CD8-positive, alpha-beta memory T cell (primary cell): ENCODE measurements at regions not wholly inside any gene's neighbourhood (a gene's known extent, or its start where the extent isn't known, plus 50 kb on each side); places are given as distances from the start of the nearest gene placed in this dataset.
"Not testable (repeated sequence)": the region's sequence is repeated elsewhere in the genome, so short reads cannot be mapped to it uniquely, and the experiment has no call there.

Experiments
- CTCF ChIA-PET: fragments of 350-600 bp; sonication (Branson Sonifier 250); formaldehyde crosslinking; loops from one replicate; lab custom pipeline; 2021; ENCODE audit warnings: antibody characterized with exemption; lab: Charles Lee
- POLR2A ChIA-PET: fragments of 350-600 bp; sonication (Branson Sonifier 250); formaldehyde crosslinking; loops from one replicate; lab custom pipeline; 2021; ENCODE audit warnings: antibody characterized with exemption; lab: Charles Lee
- DNase-seq, 5 donors: peaks; one replicate each; pipeline versions ENCODE4 v3.0.0 to v3.0.0-alpha.2; 2020 to 2022; ENCODE audit warnings: mixed read lengths in 1 of 5
- H3K27ac ChIP-seq: one replicate; pipeline ENCODE4 v1.7.0; 2013; ENCODE audit warnings: low read depth, mild to moderate bottlenecking, low read length, moderate library complexity
- H3K27me3 ChIP-seq: 2 replicates; pipeline ENCODE4 v1.7.0; 2013; ENCODE audit warnings: low read length, mild to moderate bottlenecking; ENCODE audit not compliant: insufficient read depth, poor library complexity, severe bottlenecking
- H3K36me3 ChIP-seq: 2 replicates; pipeline ENCODE4 v1.7.0; 2013; ENCODE audit warnings: mild to moderate bottlenecking, low read length, moderate library complexity; ENCODE audit not compliant: insufficient read depth
- H3K4me1 ChIP-seq: 2 replicates; pipeline ENCODE4 v1.7.0; 2013; ENCODE audit warnings: mild to moderate bottlenecking, low read length, moderate library complexity; ENCODE audit not compliant: insufficient read depth
- H3K4me3 ChIP-seq: 2 replicates; pipeline ENCODE4 v1.7.0; 2013; ENCODE audit warnings: mild to moderate bottlenecking, low read length
- H3K9me3 ChIP-seq: 2 replicates; pipeline ENCODE4 v1.7.0; 2013; ENCODE audit warnings: mild to moderate bottlenecking, low read length
- H3K27ac Mint-ChIP-seq, 8 donors: one replicate each; pipeline ENCODE4 v1.8.0; 2020 to 2021; ENCODE audit warnings: mixed read lengths in 8 of 8, mild to moderate bottlenecking in 6 of 8, inconsistent platforms in 3 of 8, moderate library complexity in 3 of 8
- H3K27me3 Mint-ChIP-seq, 2 donors: one replicate each; pipeline ENCODE4 v1.8.0; 2020 to 2021; ENCODE audit warnings: mixed read lengths in 2 of 2, mild to moderate bottlenecking in 1 of 2, moderate library complexity in 1 of 2
- H3K36me3 Mint-ChIP-seq, 3 donors: one replicate each; pipeline ENCODE4 v1.8.0; 2020 to 2021; ENCODE audit warnings: mixed read lengths in 3 of 3, inconsistent platforms in 1 of 3, mild to moderate bottlenecking in 1 of 3
- H3K4me1 Mint-ChIP-seq, 3 donors: one replicate each; pipeline ENCODE4 v1.8.0; 2020 to 2021; ENCODE audit warnings: mixed read lengths in 3 of 3, inconsistent platforms in 1 of 3, mild to moderate bottlenecking in 1 of 3
- H3K4me3 Mint-ChIP-seq, 7 donors: one replicate each; pipeline ENCODE4 v1.8.0; 2020 to 2021; ENCODE audit warnings: mixed read lengths in 7 of 7, mild to moderate bottlenecking in 6 of 7, moderate library complexity in 4 of 7, inconsistent platforms in 2 of 7
- H3K9me3 Mint-ChIP-seq, 5 donors: one replicate each; pipeline ENCODE4 v1.8.0; 2020 to 2022; ENCODE audit warnings: mixed read lengths in 5 of 5, mild to moderate bottlenecking in 3 of 5, moderate library complexity in 2 of 5, inconsistent platforms in 1 of 5

GRCh38 chr15:72847806-72848205 lies 64.2 kb upstream of the ADPGK start:
- H3K36me3 ChIP-seq: no peaks in the 10 kb centered on the region
- H3K4me3 ChIP-seq: no peak overlapping the region
- H3K9me3 ChIP-seq: no peaks in the 10 kb centered on the region
- Mint-ChIP-seq H3K27me3 (peaks cover 34 to 56% of the 10 kb centered on the region in 2 donors), H3K9me3 (peaks cover 0 to 4% (median 0%) of the 10 kb centered on the region in 5 donors), H3K4me1 (peaks cover 5 to 12% (median 8%) of the 10 kb centered on the region in 3 donors), H3K36me3 (peaks cover 0 to 6% (median 0%) of the 10 kb centered on the region in 3 donors), H3K27ac (peak overlapping the region in 1 of 8 donors; percentile 57), H3K4me3 (no peak overlapping the region)
- no peak for DNase-seq
- H3K27ac ChIP-seq: no peak overlapping the region
- CTCF ChIA-PET: no interaction called here
- H3K27me3 ChIP-seq: no peaks in the 10 kb centered on the region
- POLR2A ChIA-PET: no interaction called here
- no peaks in the 10 kb centered on the region for H3K4me1 ChIP-seq

- Histone ChIP-seq H3K9me3 (no peaks in the 10 kb centered on the region), H3K4me1 (no peaks in the 10 kb centered on the region), H3K36me3 (no peaks in the 10 kb centered on the region), H3K4me3 (no peak overlapping the region), H3K27me3 (no peaks in the 10 kb centered on the region), H3K27ac (no peak overlapping the region)
- H3K9me3 Mint-ChIP-seq: peaks cover 0 to 4% (median 0%) of the 10 kb centered on the region in 5 donors
- H3K27me3 Mint-ChIP-seq: peaks cover 38 to 57% of the 10 kb centered on the region in 2 donors
- CTCF ChIA-PET: no interaction called here
- peaks cover 5 to 12% (median 8%) of the 10 kb centered on the region in 3 donors for H3K4me1 Mint-ChIP-seq
- peaks cover 0 to 6% (median 0%) of the 10 kb centered on the region in 3 donors for H3K36me3 Mint-ChIP-seq
- POLR2A ChIA-PET: no interaction called here
- H3K27ac Mint-ChIP-seq: peak overlapping the region in 1 of 8 donors; percentile 64
- no peak overlapping the region for H3K4me3 Mint-ChIP-seq
- DNase-seq: no peak
Observed at GRCh38 chr15:72847033-72847432, 63.5 kb upstream of the ADPGK start.

GRCh38 chr15:72845981-72846383 lies 62.4 kb upstream of the ADPGK start:
- Mint-ChIP-seq H3K27me3 (peaks cover 36 to 65% of the 10 kb centered on the region in 2 donors), H3K4me1 (peaks cover 5 to 12% (median 8%) of the 10 kb centered on the region in 3 donors), H3K4me3 (no peak overlapping the region), H3K27ac (no peak overlapping the region), H3K36me3 (peaks cover 0 to 6% (median 0%) of the 10 kb centered on the region in 3 donors), H3K9me3 (peaks cover 0 to 4% (median 0%) of the 10 kb centered on the region in 5 donors)
- CTCF ChIA-PET: no interaction called here
- POLR2A ChIA-PET: no interaction called here
- Histone ChIP-seq H3K27ac (no peak overlapping the region), H3K4me1 (no peaks in the 10 kb centered on the region), H3K27me3 (no peaks in the 10 kb centered on the region), H3K36me3 (no peaks in the 10 kb centered on the region), H3K9me3 (no peaks in the 10 kb centered on the region), H3K4me3 (no peak overlapping the region)
- DNase-seq: no peak

- no peak for DNase-seq
- no peak overlapping the region for H3K27ac ChIP-seq
- CTCF ChIA-PET: no interaction called here
- no peaks in the 10 kb centered on the region for H3K4me1 ChIP-seq
- no peak overlapping the region for H3K4me3 ChIP-seq
- peaks cover 0 to 4% (median 0%) of the 10 kb centered on the region in 5 donors for H3K9me3 Mint-ChIP-seq
- no peaks in the 10 kb centered on the region for H3K9me3 ChIP-seq
- H3K27ac Mint-ChIP-seq: no peak overlapping the region
- H3K4me1 Mint-ChIP-seq: peaks cover 5 to 12% (median 9%) of the 10 kb centered on the region in 3 donors
- H3K36me3 ChIP-seq: no peaks in the 10 kb centered on the region
- H3K27me3 ChIP-seq: no peaks in the 10 kb centered on the region
- POLR2A ChIA-PET: no interaction called here
- peaks cover 25 to 50% of the 10 kb centered on the region in 2 donors for H3K27me3 Mint-ChIP-seq
- H3K36me3 Mint-ChIP-seq: peaks cover 0 to 6% (median 0%) of the 10 kb centered on the region in 3 donors
- H3K4me3 Mint-ChIP-seq: peak overlapping the region in 1 of 7 donors; percentile 16
Observed at GRCh38 chr15:72844067-72844466, 60.5 kb upstream of the ADPGK start.

GRCh38 chr15:72843340-72843739 lies 59.8 kb upstream of the ADPGK start:
- H3K4me3 ChIP-seq, H3K36me3 Mint-ChIP-seq, DNase-seq, CTCF ChIA-PET, H3K36me3 ChIP-seq, H3K27ac ChIP-seq, POLR2A ChIA-PET, H3K4me3 Mint-ChIP-seq, H3K27ac Mint-ChIP-seq, H3K9me3 ChIP-seq, H3K4me1 ChIP-seq, H3K9me3 Mint-ChIP-seq, H3K27me3 ChIP-seq: not testable (repeated sequence)
- Mint-ChIP-seq H3K27me3 (peaks cover 19 to 44% of the 10 kb centered on the region in 2 donors), H3K4me1 (peaks cover 5 to 12% (median 9%) of the 10 kb centered on the region in 3 donors)

GRCh38 chr15:72840114-72840513 lies 56.6 kb upstream of the ADPGK start:
- Histone ChIP-seq H3K27me3 (no peaks in the 10 kb centered on the region), H3K4me1 (no peaks in the 10 kb centered on the region), H3K27ac (no peak overlapping the region), H3K9me3 (no peaks in the 10 kb centered on the region), H3K4me3 (no peak overlapping the region), H3K36me3 (no peaks in the 10 kb centered on the region)
- Mint-ChIP-seq H3K4me3 (no peak overlapping the region), H3K27ac (no peak overlapping the region), H3K9me3 (peaks cover 0 to 4% (median 0%) of the 10 kb centered on the region in 5 donors), H3K27me3 (peaks cover 9 to 31% of the 10 kb centered on the region in 2 donors), H3K4me1 (peaks cover 5 to 12% (median 11%) of the 10 kb centered on the region in 3 donors), H3K36me3 (peaks cover 0 to 6% (median 0%) of the 10 kb centered on the region in 3 donors)
- no peak for DNase-seq
- ChIA-PET CTCF (no interaction called here), POLR2A (no interaction called here)

- no peaks in the 10 kb centered on the region for H3K4me1 ChIP-seq
- no peaks in the 10 kb centered on the region for H3K27me3 ChIP-seq
- Mint-ChIP-seq H3K4me3 (no peak overlapping the region), H3K27me3 (peaks cover 8 to 30% of the 10 kb centered on the region in 2 donors), H3K9me3 (no peaks in the 10 kb centered on the region), H3K36me3 (no peaks in the 10 kb centered on the region), H3K27ac (no peak overlapping the region), H3K4me1 (peaks cover 0 to 7% (median 0%) of the 10 kb centered on the region in 3 donors)
- no peaks in the 10 kb centered on the region for H3K36me3 ChIP-seq
- no peaks in the 10 kb centered on the region for H3K9me3 ChIP-seq
- CTCF ChIA-PET: no interaction called here
- H3K27ac ChIP-seq: no peak overlapping the region
- POLR2A ChIA-PET: no interaction called here
- DNase-seq: no peak
- H3K4me3 ChIP-seq: no peak overlapping the region
Observed at GRCh38 chr15:72838311-72838731, 54.8 kb upstream of the ADPGK start.

- DNase-seq: no peak
- Histone ChIP-seq H3K9me3 (no peaks in the 10 kb centered on the region), H3K27me3 (no peaks in the 10 kb centered on the region), H3K4me3 (no peak overlapping the region), H3K36me3 (no peaks in the 10 kb centered on the region), H3K4me1 (no peaks in the 10 kb centered on the region), H3K27ac (no peak overlapping the region)
- Mint-ChIP-seq H3K27ac (no peak overlapping the region), H3K4me1 (peaks cover 0 to 7% (median 0%) of the 10 kb centered on the region in 3 donors), H3K4me3 (no peak overlapping the region), H3K36me3 (no peaks in the 10 kb centered on the region), H3K27me3 (peaks cover 4 to 34% of the 10 kb centered on the region in 2 donors), H3K9me3 (no peaks in the 10 kb centered on the region)
- ChIA-PET POLR2A (interaction anchor here (0.7 kb wide), 1 partner anchor 113 kb away, joined by 7 read pairs; no protein-coding TSS in a partner anchor), CTCF (no interaction called here)
Observed at GRCh38 chr15:72836676-72837330, 53.2 kb upstream of the ADPGK start.
